SU-DHL-6 (cell line): ENCODE measurements at regions not wholly inside any gene's neighbourhood (a gene's known extent, or its start where the extent isn't known, plus 50 kb on each side); places are given as distances from the start of the nearest gene placed in this dataset.

ENCODE experiments used
- H2AFZ ChIP-seq: fragments of 200-600 bp; sonication (generic); 2 replicates; pipeline ENCODE4 v1.6.1; 2014; ENCODE audit warnings: low read depth, mild to moderate bottlenecking, moderate library complexity, mixed read lengths, antibody characterized with exemption, low read length; ENCODE audit not compliant: severe bottlenecking
- H3F3A ChIP-seq: fragments of 200-600 bp; shearing (Covaris generic); 2 replicates; pipeline ENCODE4 v1.6.0; 2016; ENCODE audit warnings: antibody characterized with exemption, mild to moderate bottlenecking; ENCODE audit not compliant: insufficient read depth
- H3K27ac ChIP-seq: fragments of 200-600 bp; sonication (generic); 2 replicates; pipeline ENCODE4 v1.5.1; 2016; ENCODE audit warnings: low read depth, mild to moderate bottlenecking, low read length, moderate library complexity, mixed read lengths
- H3K27me3 ChIP-seq: fragments of 200-600 bp; sonication (generic), shearing (Covaris generic); 2 replicates; pipeline ENCODE4 v1.6.0; 2014; ENCODE audit warnings: mild to moderate bottlenecking, low read length
- H3K36me3 ChIP-seq: fragments of 200-600 bp; sonication (generic); 2 replicates; pipeline ENCODE4 v1.6.1; 2014; ENCODE audit warnings: mild to moderate bottlenecking, low read length, mixed read lengths
- H3K4me2 ChIP-seq: fragments of 300-600, 200-600 bp; shearing (Covaris generic), sonication (generic); 2 replicates; pipeline ENCODE4 v1.6.0; 2014; ENCODE audit warnings: low read length, low read depth, mild to moderate bottlenecking; ENCODE audit not compliant: poor library complexity, severe bottlenecking
- H3K4me3 ChIP-seq: fragments of 200-600 bp; sonication (generic); 2 replicates; pipeline ENCODE4 v1.5.1; 2014; ENCODE audit warnings: antibody characterized with exemption, low read length, mild to moderate bottlenecking, mixed read lengths; ENCODE audit not compliant: insufficient read depth, poor library complexity, severe bottlenecking
- H3K79me2 ChIP-seq: fragments of 200-600 bp; sonication (generic); 2 replicates; pipeline ENCODE4 v1.6.1; 2014; ENCODE audit warnings: mild to moderate bottlenecking, low read length, moderate library complexity; ENCODE audit not compliant: insufficient read depth
- H3K9ac ChIP-seq: fragments of 200-600 bp; sonication (generic); 2 replicates; pipeline ENCODE4 v1.7.0; 2014; ENCODE audit warnings: mild to moderate bottlenecking, low read length
- H3K9me2 ChIP-seq: fragments of 200-600 bp; sonication (generic); replicated peaks from 2 replicates; pipeline ENCODE4 v1.6.1; 2014; ENCODE audit warnings: low read length; ENCODE audit not compliant: insufficient read depth
- H3K9me3 ChIP-seq: fragments of 200-600 bp; sonication (generic); 2 replicates; pipeline ENCODE4 v1.6.1; 2014; ENCODE audit warnings: low read length, mixed read lengths; ENCODE audit not compliant: insufficient read depth
- H4K20me1 ChIP-seq: fragments of 200-600 bp; sonication (generic); 2 replicates; pipeline ENCODE4 v1.6.1; 2014; ENCODE audit warnings: low read depth, mild to moderate bottlenecking, antibody characterized with exemption, low read length, moderate library complexity, mixed read lengths
- EZH2phosphoT487 ChIP-seq: fragments of 200-600 bp; sonication (generic), shearing (Covaris generic); conservative IDR thresholded peaks from 2 replicates; pipeline ENCODE4 v1.6.1; 2018; ENCODE audit warnings: mild to moderate bottlenecking, antibody characterized with exemption, low read length, moderate library complexity, mixed read lengths
- TF ChIP-seq, protein P1 (sequence below): fragments of 200-600 bp; sonication (generic); IDR thresholded peaks from one replicate; pipeline ENCODE4 v1.5.1; 2017; ENCODE audit warnings: antibody characterized with exemption, mild to moderate bottlenecking, low read length, moderate library complexity; ENCODE audit not compliant: insufficient read depth, poor library complexity, severe bottlenecking

DNA sequence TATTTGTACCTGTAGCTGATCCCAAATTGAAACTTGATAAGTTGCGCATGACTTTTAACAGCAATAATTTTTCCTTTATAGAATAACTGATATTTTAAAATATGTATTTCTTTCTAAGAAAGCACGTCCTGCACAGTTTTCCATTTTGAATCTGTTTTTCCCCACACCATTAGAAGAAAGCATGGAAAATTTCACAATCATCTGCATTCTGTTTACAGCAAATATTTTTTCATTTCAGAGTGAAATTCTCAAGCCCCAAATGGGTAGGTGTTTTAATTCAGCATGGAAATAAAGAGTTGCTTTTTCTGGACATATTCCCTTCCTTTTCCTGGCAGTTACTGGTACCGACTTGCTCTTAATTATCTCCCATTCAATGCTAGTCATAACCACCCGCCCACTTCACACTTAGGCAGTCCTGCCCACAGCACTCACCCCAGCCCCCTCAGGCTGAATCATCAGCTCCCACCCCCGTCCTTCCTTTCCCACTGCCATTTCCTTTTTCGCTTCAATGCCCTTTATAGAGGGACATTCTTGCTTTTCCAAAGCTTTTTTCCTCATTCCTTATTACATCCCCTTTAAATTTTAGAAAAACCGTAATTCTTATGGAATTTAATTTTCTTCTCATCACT lies 89.2 kb upstream of the GLS start:
- H3K36me3 ChIP-seq = no peaks in the 10 kb centered on the region

DNA sequence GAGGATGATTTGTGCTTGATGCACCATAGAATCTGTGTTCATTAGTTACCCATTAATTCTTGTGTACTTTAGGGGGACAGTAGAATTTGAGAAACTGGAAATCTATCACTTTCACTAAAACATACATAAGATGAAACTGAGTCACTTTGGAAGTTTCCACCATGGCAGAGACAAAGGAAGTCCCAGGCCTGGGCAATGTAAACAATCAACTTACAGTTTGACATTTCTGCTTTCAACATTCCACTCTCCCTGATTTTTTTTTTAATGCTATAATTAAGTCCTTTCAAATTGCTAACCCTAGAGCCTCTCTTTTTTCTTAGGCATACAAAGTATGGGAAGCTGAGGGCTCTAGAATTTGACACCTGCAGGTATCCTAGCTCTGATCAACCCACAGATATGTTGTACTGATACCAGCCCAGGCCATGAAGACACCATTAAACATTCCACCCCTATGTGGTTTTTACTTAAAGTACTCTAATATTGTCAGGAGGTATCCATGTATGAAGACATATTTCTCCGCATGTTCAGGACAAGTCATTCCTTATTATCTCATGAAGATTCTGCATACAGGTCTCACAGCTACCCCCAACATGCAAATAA lies 88.5 kb upstream of the GLS start:
- no peak overlapping the region for H3K27ac ChIP-seq
- H3F3A ChIP-seq = no peaks in the 10 kb centered on the region
- H3K36me3 ChIP-seq = no peaks in the 10 kb centered on the region
- TF ChIP-seq, protein P1, sequence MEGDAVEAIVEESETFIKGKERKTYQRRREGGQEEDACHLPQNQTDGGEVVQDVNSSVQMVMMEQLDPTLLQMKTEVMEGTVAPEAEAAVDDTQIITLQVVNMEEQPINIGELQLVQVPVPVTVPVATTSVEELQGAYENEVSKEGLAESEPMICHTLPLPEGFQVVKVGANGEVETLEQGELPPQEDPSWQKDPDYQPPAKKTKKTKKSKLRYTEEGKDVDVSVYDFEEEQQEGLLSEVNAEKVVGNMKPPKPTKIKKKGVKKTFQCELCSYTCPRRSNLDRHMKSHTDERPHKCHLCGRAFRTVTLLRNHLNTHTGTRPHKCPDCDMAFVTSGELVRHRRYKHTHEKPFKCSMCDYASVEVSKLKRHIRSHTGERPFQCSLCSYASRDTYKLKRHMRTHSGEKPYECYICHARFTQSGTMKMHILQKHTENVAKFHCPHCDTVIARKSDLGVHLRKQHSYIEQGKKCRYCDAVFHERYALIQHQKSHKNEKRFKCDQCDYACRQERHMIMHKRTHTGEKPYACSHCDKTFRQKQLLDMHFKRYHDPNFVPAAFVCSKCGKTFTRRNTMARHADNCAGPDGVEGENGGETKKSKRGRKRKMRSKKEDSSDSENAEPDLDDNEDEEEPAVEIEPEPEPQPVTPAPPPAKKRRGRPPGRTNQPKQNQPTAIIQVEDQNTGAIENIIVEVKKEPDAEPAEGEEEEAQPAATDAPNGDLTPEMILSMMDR = no peak
- no peak for TF ChIP-seq EZH2phosphoT487
- no peak overlapping the region for H3K4me3 ChIP-seq
- no peaks in the 10 kb centered on the region for H4K20me1 ChIP-seq
- H3K9ac ChIP-seq = no peak overlapping the region
- no peaks in the 10 kb centered on the region for H3K79me2 ChIP-seq
- no peak overlapping the region for H3K4me2 ChIP-seq
- no peaks in the 10 kb centered on the region for H3K9me2 ChIP-seq
- no peaks in the 10 kb centered on the region for H3K9me3 ChIP-seq
- H2AFZ ChIP-seq = no peak overlapping the region
- no peaks in the 10 kb centered on the region for H3K27me3 ChIP-seq

More for the DNA sequence above, 89.2 kb upstream of the GLS start:
- no peak overlapping the region for H3K4me3 ChIP-seq
- no peak overlapping the region for H3K9ac ChIP-seq
- no peak for TF ChIP-seq EZH2phosphoT487
- TF ChIP-seq, protein P1 = no peak
- no peaks in the 10 kb centered on the region for H3K27me3 ChIP-seq
- no peaks in the 10 kb centered on the region for H4K20me1 ChIP-seq
- no peak overlapping the region for H3K27ac ChIP-seq
- no peak overlapping the region for H3K4me2 ChIP-seq
- H3K9me3 ChIP-seq = no peaks in the 10 kb centered on the region
- H3K79me2 ChIP-seq = no peaks in the 10 kb centered on the region
- H3F3A ChIP-seq = no peaks in the 10 kb centered on the region
- no peak overlapping the region for H2AFZ ChIP-seq
- H3K9me2 ChIP-seq = no peaks in the 10 kb centered on the region

DNA sequence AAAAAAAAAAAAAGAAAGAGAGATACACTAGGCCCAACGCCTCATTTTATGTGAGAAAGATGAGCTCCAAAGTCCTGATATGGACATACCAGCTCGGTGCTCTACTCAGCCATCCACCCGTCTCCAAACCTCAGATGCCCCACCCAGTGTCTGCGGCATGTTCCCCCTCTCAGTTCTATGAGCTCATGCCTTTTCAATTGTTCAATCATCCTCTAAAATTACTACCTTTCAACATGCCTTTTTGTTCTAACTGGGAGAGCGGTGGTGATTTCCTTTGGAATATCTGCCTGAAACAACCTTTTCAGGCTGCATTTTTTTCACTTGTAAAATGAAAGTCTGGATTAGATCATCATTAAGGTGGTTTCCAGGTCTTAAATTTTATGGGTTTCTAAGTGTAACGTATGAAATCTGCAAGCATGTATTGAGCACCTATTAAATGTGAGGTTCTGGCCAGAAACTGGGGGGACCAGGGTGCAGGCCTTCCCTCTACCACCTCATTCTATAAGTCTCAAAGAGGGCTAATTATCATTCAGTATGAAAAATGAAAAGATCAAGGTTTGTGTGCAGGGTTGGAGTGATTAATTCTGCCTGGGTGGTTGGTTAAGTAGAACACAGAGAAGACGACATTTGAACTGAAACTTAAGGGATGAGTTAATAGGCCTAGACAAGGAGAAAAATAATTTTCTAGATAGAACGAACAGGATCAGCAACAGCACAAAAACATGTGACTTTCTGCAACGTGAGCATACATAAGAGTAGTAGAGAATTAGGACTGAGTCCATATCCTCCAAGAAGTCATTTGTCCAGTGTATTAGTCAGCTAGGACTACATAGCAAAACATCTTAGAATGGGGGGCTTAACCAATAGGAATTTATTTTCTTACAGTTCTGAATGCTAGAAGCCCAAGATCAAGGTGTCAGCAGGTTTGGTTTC lies 87.4 kb upstream of the GLS start:
- H4K20me1 ChIP-seq = no peaks in the 10 kb centered on the region
- H3K4me3 ChIP-seq = no peak overlapping the region
- no peaks in the 10 kb centered on the region for H3K9me3 ChIP-seq
- no peak overlapping the region for H3K4me2 ChIP-seq
- H3K9me2 ChIP-seq = no peaks in the 10 kb centered on the region
- H2AFZ ChIP-seq = no peak overlapping the region
- no peak overlapping the region for H3K27ac ChIP-seq
- H3F3A ChIP-seq = no peaks in the 10 kb centered on the region
- no peak for TF ChIP-seq EZH2phosphoT487
- TF ChIP-seq, protein P1 = no peak
- no peaks in the 10 kb centered on the region for H3K36me3 ChIP-seq
- H3K9ac ChIP-seq = no peak overlapping the region
- H3K79me2 ChIP-seq = no peaks in the 10 kb centered on the region
- no peaks in the 10 kb centered on the region for H3K27me3 ChIP-seq
